ENCODE measurements at regions not wholly inside any gene's neighbourhood (a gene's known extent, or its start where the extent isn't known, plus 50 kb on each side); places are given as distances from the start of the nearest gene placed in this dataset.
A peak's percentile ranks its signal among the peaks of the same experiment; 100 is the strongest.

- no peaks in the 10 kb centered on the region for H3K9me3 ChIP-seq (ENCODE audit: low read depth, low read length)
- peak overlapping the region; percentile 4; the same call in 1 of the 2 replicates for H3K4me3 ChIP-seq
- DNase-seq (ENCODE audit: low read depth, low spot score): no peak
- H3K27ac ChIP-seq: peak overlapping the region; percentile 99
- no peak for TF ChIP-seq POLR2AphosphoS5 (IDR thresholded peaks at IDR 0.05; ENCODE audit: borderline replicate concordance, low read depth, low read length)
- no peak for TF ChIP-seq FOXP2 (optimal IDR thresholded peaks at IDR 0.05; ENCODE audit: control extremely low read depth, extremely low read length, insufficient read depth)
- TF ChIP-seq EZH2 (IDR thresholded peaks at IDR 0.05): no peak
- H3K9ac ChIP-seq (ENCODE audit: insufficient read length): peak overlapping the region; percentile 6
- no peaks in the 10 kb centered on the region for H3K36me3 ChIP-seq (ENCODE audit: insufficient read depth, low read length)
Measured at GRCh38 chr20:52270696-52271095, 79.1 kb upstream of the ZFP64 start.

GRCh38 chr20:52270001-52270606 is 78.5 kb upstream of the ZFP64 start:
- no peaks in the 10 kb centered on the region for H3K9me3 ChIP-seq (ENCODE audit: low read depth, low read length)
- no peaks in the 10 kb centered on the region for H3K36me3 ChIP-seq (ENCODE audit: insufficient read depth, low read length)
- DNase-seq (ENCODE audit: low read depth, low spot score): peak; percentile 75
- TF ChIP-seq FOXP2 (optimal IDR thresholded peaks at IDR 0.05; ENCODE audit: control extremely low read depth, extremely low read length, insufficient read depth): peak; percentile 73
- peak; percentile 47; the same call in 1 of the 2 replicates for TF ChIP-seq POLR2AphosphoS5 (IDR thresholded peaks at IDR 0.05; ENCODE audit: borderline replicate concordance, low read depth, low read length)
- no peak for TF ChIP-seq EZH2 (IDR thresholded peaks at IDR 0.05)
- peak overlapping the region; percentile 68 for H3K4me3 ChIP-seq
- peak overlapping the region; percentile 71 for H3K9ac ChIP-seq (ENCODE audit: insufficient read length)
- peak overlapping the region; percentile 99 for H3K27ac ChIP-seq

- H3K36me3 ChIP-seq (ENCODE audit: insufficient read depth, low read length): no peaks in the 10 kb centered on the region
- H3K9ac ChIP-seq (ENCODE audit: insufficient read length): peak overlapping the region; percentile 71
- peak; percentile 90 for DNase-seq (ENCODE audit: low read depth, low spot score)
- peak; percentile 85 for TF ChIP-seq POLR2AphosphoS5 (IDR thresholded peaks at IDR 0.05; ENCODE audit: borderline replicate concordance, low read depth, low read length)
- no peak for TF ChIP-seq EZH2 (IDR thresholded peaks at IDR 0.05)
- TF ChIP-seq FOXP2 (optimal IDR thresholded peaks at IDR 0.05; ENCODE audit: control extremely low read depth, extremely low read length, insufficient read depth): peak; percentile 75
- H3K27ac ChIP-seq: peak overlapping the region; percentile 99
- H3K4me3 ChIP-seq: peak overlapping the region; percentile 68
- no peaks in the 10 kb centered on the region for H3K9me3 ChIP-seq (ENCODE audit: low read depth, low read length)
Measured at GRCh38 chr20:52269321-52269720, 77.7 kb upstream of the ZFP64 start.

GRCh38 chr20:52268184-52268749 is 76.7 kb upstream of the ZFP64 start:
- no peak for DNase-seq (ENCODE audit: low read depth, low spot score)
- no peaks in the 10 kb centered on the region for H3K9me3 ChIP-seq (ENCODE audit: low read depth, low read length)
- peak overlapping the region; percentile 68 for H3K4me3 ChIP-seq
- no peaks in the 10 kb centered on the region for H3K36me3 ChIP-seq (ENCODE audit: insufficient read depth, low read length)
- H3K27ac ChIP-seq: peak overlapping the region; percentile 99
- TF ChIP-seq EZH2 (IDR thresholded peaks at IDR 0.05): no peak
- peak overlapping the region; percentile 71 for H3K9ac ChIP-seq (ENCODE audit: insufficient read length)

- Histone ChIP-seq H3K9ac (ENCODE audit: insufficient read length) (peak overlapping the region; percentile 72), H3K4me3 (peak overlapping the region; percentile 9; the same call in 1 of the 2 replicates), H3K27ac (peak overlapping the region; percentile 99), H3K36me3 (ENCODE audit: insufficient read depth, low read length) (no peaks in the 10 kb centered on the region), H3K9me3 (ENCODE audit: low read depth, low read length) (no peaks in the 10 kb centered on the region)
- DNase-seq (ENCODE audit: low read depth, low spot score): peak; percentile 79
- TF ChIP-seq POLR2AphosphoS5 (IDR thresholded peaks at IDR 0.05; ENCODE audit: borderline replicate concordance, low read depth, low read length): peak; percentile 59; the same call in 1 of the 2 replicates
- TF ChIP-seq EZH2 (IDR thresholded peaks at IDR 0.05): no peak
Measured at GRCh38 chr20:52267418-52267817, 75.8 kb upstream of the ZFP64 start.

GRCh38 chr20:52263757-52264156 is 72.2 kb upstream of the ZFP64 start:
- Histone ChIP-seq H3K36me3 (ENCODE audit: insufficient read depth, low read length) (no peaks in the 10 kb centered on the region), H3K9ac (ENCODE audit: insufficient read length) (no peak overlapping the region), H3K27ac (peak overlapping the region; percentile 29; the same call in 1 of the 2 replicates), H3K9me3 (ENCODE audit: low read depth, low read length) (no peaks in the 10 kb centered on the region), H3K4me3 (no peak overlapping the region)
- TF ChIP-seq EZH2 (IDR thresholded peaks at IDR 0.05): no peak
- TF ChIP-seq FOXP2 (optimal IDR thresholded peaks at IDR 0.05; ENCODE audit: control extremely low read depth, extremely low read length, insufficient read depth): no peak
- no peak for TF ChIP-seq POLR2AphosphoS5 (IDR thresholded peaks at IDR 0.05; ENCODE audit: borderline replicate concordance, low read depth, low read length)
- no peak for DNase-seq (ENCODE audit: low read depth, low spot score)

- DNase-seq (ENCODE audit: low read depth, low spot score): no peak
- Histone ChIP-seq H3K9me3 (ENCODE audit: low read depth, low read length) (no peaks in the 10 kb centered on the region), H3K27ac (no peak overlapping the region), H3K36me3 (ENCODE audit: insufficient read depth, low read length) (no peaks in the 10 kb centered on the region), H3K9ac (ENCODE audit: insufficient read length) (no peak overlapping the region), H3K4me3 (no peak overlapping the region)
- TF ChIP-seq POLR2AphosphoS5 (IDR thresholded peaks at IDR 0.05; ENCODE audit: borderline replicate concordance, low read depth, low read length) (no peak), EZH2 (IDR thresholded peaks at IDR 0.05) (no peak), FOXP2 (optimal IDR thresholded peaks at IDR 0.05; ENCODE audit: control extremely low read depth, extremely low read length, insufficient read depth) (no peak)
Measured at GRCh38 chr20:52261792-52262191, 70.2 kb upstream of the ZFP64 start.

GRCh38 chr20:52259295-52259694 is 67.7 kb upstream of the ZFP64 start:
- H3K4me3 ChIP-seq: no peak overlapping the region
- H3K9me3 ChIP-seq (ENCODE audit: low read depth, low read length): no peaks in the 10 kb centered on the region
- DNase-seq (ENCODE audit: low read depth, low spot score): no peak
- no peaks in the 10 kb centered on the region for H3K36me3 ChIP-seq (ENCODE audit: insufficient read depth, low read length)
- H3K27ac ChIP-seq: no peak overlapping the region
- H3K9ac ChIP-seq (ENCODE audit: insufficient read length): no peak overlapping the region
- TF ChIP-seq POLR2AphosphoS5 (IDR thresholded peaks at IDR 0.05; ENCODE audit: borderline replicate concordance, low read depth, low read length) (no peak), FOXP2 (optimal IDR thresholded peaks at IDR 0.05; ENCODE audit: control extremely low read depth, extremely low read length, insufficient read depth) (no peak), EZH2 (IDR thresholded peaks at IDR 0.05) (no peak)

GRCh38 chr20:52256454-52256853 is 64.9 kb upstream of the ZFP64 start:
- no peak overlapping the region for H3K4me3 ChIP-seq
- no peak for TF ChIP-seq POLR2AphosphoS5 (IDR thresholded peaks at IDR 0.05; ENCODE audit: borderline replicate concordance, low read depth, low read length)
- no peak for DNase-seq (ENCODE audit: low read depth, low spot score)
- no peak overlapping the region for H3K27ac ChIP-seq
- no peaks in the 10 kb centered on the region for H3K9me3 ChIP-seq (ENCODE audit: low read depth, low read length)
- H3K9ac ChIP-seq (ENCODE audit: insufficient read length): no peak overlapping the region
- H3K36me3 ChIP-seq (ENCODE audit: insufficient read depth, low read length): no peaks in the 10 kb centered on the region

Data from SK-N-MC (cell line).